ENCODE measurements at regions not wholly inside any gene's neighbourhood (a gene's known extent, or its start where the extent isn't known, plus 50 kb on each side); places are given as distances from the start of the nearest gene placed in this dataset.

- no peak overlapping the region for H3K27ac ChIP-seq (ENCODE audit: low read length)
- H3K4me3 ChIP-seq (ENCODE audit: low read depth in 2 of 2, low read length in 2 of 2): no peak overlapping the region
- TF ChIP-seq, protein P1, sequence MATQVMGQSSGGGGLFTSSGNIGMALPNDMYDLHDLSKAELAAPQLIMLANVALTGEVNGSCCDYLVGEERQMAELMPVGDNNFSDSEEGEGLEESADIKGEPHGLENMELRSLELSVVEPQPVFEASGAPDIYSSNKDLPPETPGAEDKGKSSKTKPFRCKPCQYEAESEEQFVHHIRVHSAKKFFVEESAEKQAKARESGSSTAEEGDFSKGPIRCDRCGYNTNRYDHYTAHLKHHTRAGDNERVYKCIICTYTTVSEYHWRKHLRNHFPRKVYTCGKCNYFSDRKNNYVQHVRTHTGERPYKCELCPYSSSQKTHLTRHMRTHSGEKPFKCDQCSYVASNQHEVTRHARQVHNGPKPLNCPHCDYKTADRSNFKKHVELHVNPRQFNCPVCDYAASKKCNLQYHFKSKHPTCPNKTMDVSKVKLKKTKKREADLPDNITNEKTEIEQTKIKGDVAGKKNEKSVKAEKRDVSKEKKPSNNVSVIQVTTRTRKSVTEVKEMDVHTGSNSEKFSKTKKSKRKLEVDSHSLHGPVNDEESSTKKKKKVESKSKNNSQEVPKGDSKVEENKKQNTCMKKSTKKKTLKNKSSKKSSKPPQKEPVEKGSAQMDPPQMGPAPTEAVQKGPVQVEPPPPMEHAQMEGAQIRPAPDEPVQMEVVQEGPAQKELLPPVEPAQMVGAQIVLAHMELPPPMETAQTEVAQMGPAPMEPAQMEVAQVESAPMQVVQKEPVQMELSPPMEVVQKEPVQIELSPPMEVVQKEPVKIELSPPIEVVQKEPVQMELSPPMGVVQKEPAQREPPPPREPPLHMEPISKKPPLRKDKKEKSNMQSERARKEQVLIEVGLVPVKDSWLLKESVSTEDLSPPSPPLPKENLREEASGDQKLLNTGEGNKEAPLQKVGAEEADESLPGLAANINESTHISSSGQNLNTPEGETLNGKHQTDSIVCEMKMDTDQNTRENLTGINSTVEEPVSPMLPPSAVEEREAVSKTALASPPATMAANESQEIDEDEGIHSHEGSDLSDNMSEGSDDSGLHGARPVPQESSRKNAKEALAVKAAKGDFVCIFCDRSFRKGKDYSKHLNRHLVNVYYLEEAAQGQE (IDR thresholded peaks at IDR 0.05; ENCODE audit: insufficient read depth in 1 of 2, low read depth in 2 of 2, low read length in 1 of 2): no peak
- TF ChIP-seq TCF7L2 (IDR thresholded peaks at IDR 0.05; ENCODE audit: low read depth, low read length) (no peak), SIN3A (IDR thresholded peaks at IDR 0.05; ENCODE audit: borderline replicate concordance, insufficient read depth, low read depth, low read length) (no peak), POLR2AphosphoS5 (IDR thresholded peaks at IDR 0.05; ENCODE audit: low read depth, low read length) (no peak), CTCF (IDR thresholded peaks at IDR 0.05) (no peak)
- POLR2A ChIA-PET: no interaction called here
- ATAC-seq (no peak), DNase-seq (ENCODE audit: low read depth, low spot score) (no peak)
- H3K9me3 ChIP-seq (ENCODE audit: control insufficient read depth, insufficient read depth, low read depth, low read length): no peaks in the 10 kb centered on the region
- no peaks in the 10 kb centered on the region for H3K36me3 ChIP-seq (ENCODE audit: control insufficient read depth, insufficient read depth, low read length)
- CTCF ChIA-PET: no interaction called here
- no peaks in the 10 kb centered on the region for H3K4me1 ChIP-seq (ENCODE audit: control insufficient read depth, insufficient read depth, low read length)
- BruUV-seq (replicated peaks): no TSS peak
- H3K27me3 ChIP-seq (ENCODE audit: control insufficient read depth, insufficient read depth, low read length): no peaks in the 10 kb centered on the region
- intact Hi-C loops (cut with micrococcal nuclease; ENCODE audit: unreplicated experiment): no loop called here
- in situ Hi-C loops (cut with HindIII; ENCODE audit: low pct_unique_long_range_greater_than_20kb, low sequenced_read_pairs): no loop called here
Measured at GRCh38 chr3:40978442-40978841, 220.9 kb upstream of the CTNNB1 start.

DNA sequence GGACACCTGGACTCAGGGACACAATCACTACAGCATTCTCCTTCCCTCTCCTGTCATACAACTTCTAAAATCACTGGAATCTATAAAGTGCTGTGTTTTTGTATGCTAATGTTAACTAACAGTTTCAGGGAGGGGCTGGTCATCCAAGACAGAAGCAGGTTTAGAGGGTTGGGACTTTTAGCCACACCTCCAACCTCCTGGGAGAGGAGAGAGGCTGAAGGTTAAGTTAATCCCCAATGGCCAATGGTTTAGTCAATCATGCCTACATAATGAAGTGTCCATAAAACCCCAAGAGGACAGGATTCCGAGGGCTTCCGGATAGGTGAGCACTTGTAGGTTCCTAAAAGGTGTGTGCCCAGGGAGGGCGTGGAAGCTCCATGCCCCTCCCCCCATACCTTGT lies 219.3 kb upstream of the CTNNB1 start:
- no TSS peak for BruUV-seq (replicated peaks)
- ChIA-PET CTCF (no interaction called here), POLR2A (no interaction called here)
- in situ Hi-C loops (cut with HindIII; ENCODE audit: low pct_unique_long_range_greater_than_20kb, low sequenced_read_pairs) (no loop called here), intact Hi-C loops (cut with micrococcal nuclease; ENCODE audit: unreplicated experiment) (no loop called here)
- no peaks in the 10 kb centered on the region for H3K4me1 ChIP-seq (ENCODE audit: control insufficient read depth, insufficient read depth, low read length)
- no peaks in the 10 kb centered on the region for H3K9me3 ChIP-seq (ENCODE audit: control insufficient read depth, insufficient read depth, low read depth, low read length)
- no peak for TF ChIP-seq CTCF (IDR thresholded peaks at IDR 0.05)
- no peak for TF ChIP-seq TCF7L2 (IDR thresholded peaks at IDR 0.05; ENCODE audit: low read depth, low read length)
- ATAC-seq (no peak), DNase-seq (ENCODE audit: low read depth, low spot score) (no peak)
- no peaks in the 10 kb centered on the region for H3K27me3 ChIP-seq (ENCODE audit: control insufficient read depth, insufficient read depth, low read length)
- no peak overlapping the region for H3K27ac ChIP-seq (ENCODE audit: low read length)
- H3K36me3 ChIP-seq (ENCODE audit: control insufficient read depth, insufficient read depth, low read length): no peaks in the 10 kb centered on the region
- H3K4me3 ChIP-seq (ENCODE audit: low read depth in 2 of 2, low read length in 2 of 2): no peak overlapping the region

GRCh38 chr3:40980467-40980866 lies 218.8 kb upstream of the CTNNB1 start:
- in situ Hi-C loops (cut with HindIII; ENCODE audit: low pct_unique_long_range_greater_than_20kb, low sequenced_read_pairs): no loop called here

More at GRCh38 chr3:40980467-40980866, 218.8 kb upstream of the CTNNB1 start:
- Histone ChIP-seq H3K9me3 (ENCODE audit: control insufficient read depth, insufficient read depth, low read depth, low read length) (no peaks in the 10 kb centered on the region), H3K27ac (ENCODE audit: low read length) (no peak overlapping the region), H3K4me3 (ENCODE audit: low read depth in 2 of 2, low read length in 2 of 2) (no peak overlapping the region), H3K4me1 (ENCODE audit: control insufficient read depth, insufficient read depth, low read length) (no peaks in the 10 kb centered on the region), H3K27me3 (ENCODE audit: control insufficient read depth, insufficient read depth, low read length) (no peaks in the 10 kb centered on the region), H3K36me3 (ENCODE audit: control insufficient read depth, insufficient read depth, low read length) (no peaks in the 10 kb centered on the region)
- no peak for DNase-seq (ENCODE audit: low read depth, low spot score)
- CTCF ChIA-PET: no interaction called here
- POLR2A ChIA-PET: no interaction called here
- intact Hi-C loops (cut with micrococcal nuclease; ENCODE audit: unreplicated experiment): no loop called here
- ATAC-seq: no peak
- no peak for TF ChIP-seq SIN3A (IDR thresholded peaks at IDR 0.05; ENCODE audit: borderline replicate concordance, insufficient read depth, low read depth, low read length)
- TF ChIP-seq, protein P1 (IDR thresholded peaks at IDR 0.05; ENCODE audit: insufficient read depth in 1 of 2, low read depth in 2 of 2, low read length in 1 of 2): no peak
- TF ChIP-seq CTCF (IDR thresholded peaks at IDR 0.05): no peak
- no peak for TF ChIP-seq POLR2AphosphoS5 (IDR thresholded peaks at IDR 0.05; ENCODE audit: low read depth, low read length)
- no peak for TF ChIP-seq TCF7L2 (IDR thresholded peaks at IDR 0.05; ENCODE audit: low read depth, low read length)
- no TSS peak for BruUV-seq (replicated peaks)
